Subcutaneous abdominal adipose tissue (tissue), 5 donors: ENCODE measurements at regions not wholly inside any gene's neighbourhood (a gene's known extent, or its start where the extent isn't known, plus 50 kb on each side); places are given as distances from the start of the nearest gene placed in this dataset.

Experiments used
- H3K27ac ChIP-seq: one replicate; pipeline ENCODE4 v1.7.0; 2013; ENCODE audit warnings: low read depth, mild to moderate bottlenecking, inconsistent platforms, low read length, moderate library complexity
- H3K27me3 ChIP-seq, 5 donors: one replicate each; pipeline ENCODE4 v1.7.0; 2013; ENCODE audit warnings: low read length in 5 of 5, inconsistent platforms in 1 of 5; ENCODE audit not compliant: control insufficient read depth in 5 of 5, insufficient read depth in 4 of 5
- H3K36me3 ChIP-seq, 5 donors: one replicate each; pipeline ENCODE4 v1.7.0; 2013; ENCODE audit warnings: low read length in 5 of 5; ENCODE audit not compliant: control insufficient read depth in 5 of 5, insufficient read depth in 5 of 5
- H3K4me1 ChIP-seq, 5 donors: one replicate each; pipeline ENCODE4 v1.7.0; 2013; ENCODE audit warnings: low read length in 5 of 5, mild to moderate bottlenecking in 3 of 5, moderate library complexity in 1 of 5; ENCODE audit not compliant: control insufficient read depth in 5 of 5, insufficient read depth in 5 of 5
- H3K4me3 ChIP-seq, 5 donors: one replicate each; pipeline ENCODE4 v1.7.0; 2013; ENCODE audit warnings: low read length in 5 of 5, low read depth in 1 of 5
- H3K9ac ChIP-seq, 5 donors: one replicate each; pipeline ENCODE4 v1.7.0; 2013; ENCODE audit warnings: low read length in 5 of 5, mild to moderate bottlenecking in 4 of 5, moderate library complexity in 3 of 5
- H3K9me3 ChIP-seq, 5 donors: one replicate each; pipeline ENCODE4 v1.7.0; 2013; ENCODE audit warnings: low read length in 5 of 5; ENCODE audit not compliant: control insufficient read depth in 5 of 5
- donor health status: healthy.
- donor health status: healthy.
- donor health status: healthy.
- donor health status: healthy.
- donor health status: healthy.

DNA sequence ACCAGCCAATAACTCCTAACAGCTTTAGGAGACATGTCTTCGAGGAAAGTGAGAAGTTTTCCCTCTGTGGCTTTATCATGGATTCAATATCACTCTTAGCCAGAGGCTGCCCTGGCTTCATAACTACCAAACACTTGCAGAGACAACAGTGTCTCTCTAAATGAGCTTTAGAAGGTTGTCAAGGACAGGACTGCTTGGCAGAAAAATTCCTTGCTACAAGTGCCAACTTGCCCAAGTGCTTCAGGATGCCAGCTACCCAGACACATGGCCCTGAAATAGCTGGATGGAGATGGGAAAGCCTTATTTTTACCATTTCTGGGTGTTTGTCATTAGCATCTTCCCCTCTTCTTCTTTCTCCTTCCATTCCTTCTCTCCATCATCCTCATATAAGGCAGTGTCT, 137.1 kb upstream of the MDFIC start:
- no peaks in the 10 kb centered on the region for H3K27me3 ChIP-seq
- no peaks in the 10 kb centered on the region for H3K4me1 ChIP-seq
- H3K27ac ChIP-seq: no peak overlapping the region
- no peaks in the 10 kb centered on the region for H3K36me3 ChIP-seq
- H3K9ac ChIP-seq: no peak overlapping the region
- no peaks in the 10 kb centered on the region for H3K9me3 ChIP-seq
- no peak overlapping the region for H3K4me3 ChIP-seq

- H3K27ac ChIP-seq: no peak overlapping the region
- H3K4me3 ChIP-seq: no peak overlapping the region
Measured at GRCh38 chr7:114785496-114785895, 136.4 kb upstream of the MDFIC start.

GRCh38 chr7:114786455-114786854, 135.4 kb upstream of the MDFIC start:
- Histone ChIP-seq H3K9me3 (no peaks in the 10 kb centered on the region), H3K9ac (no peak overlapping the region), H3K27ac (no peak overlapping the region)

More at GRCh38 chr7:114785496-114785895, 136.4 kb upstream of the MDFIC start:
- no peak overlapping the region for H3K9ac ChIP-seq
- H3K27me3 ChIP-seq: no peaks in the 10 kb centered on the region
- no peaks in the 10 kb centered on the region for H3K36me3 ChIP-seq
- H3K9me3 ChIP-seq: no peaks in the 10 kb centered on the region
- H3K4me1 ChIP-seq: no peaks in the 10 kb centered on the region

DNA sequence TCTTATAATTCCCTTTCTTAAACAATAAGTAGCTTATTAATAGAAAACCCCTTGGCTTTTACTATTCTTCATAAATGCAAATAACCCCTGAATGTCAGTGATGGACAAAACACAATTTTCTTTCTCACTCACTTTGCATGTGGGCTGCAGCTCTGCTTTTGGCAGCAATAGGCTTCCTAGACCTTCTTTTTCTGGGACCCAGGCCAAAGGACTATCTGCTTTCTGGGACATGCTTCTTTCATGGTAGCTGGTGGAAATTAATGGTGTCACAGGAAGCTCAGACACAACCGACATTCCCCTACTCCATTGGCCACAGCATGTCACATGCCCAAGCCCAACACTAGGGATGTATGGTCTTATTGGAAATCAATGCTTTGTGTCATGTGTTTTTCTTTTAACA, 134.3 kb upstream of the MDFIC start:
- no peaks in the 10 kb centered on the region for H3K36me3 ChIP-seq
- H3K9ac ChIP-seq: no peak overlapping the region
- no peak overlapping the region for H3K4me3 ChIP-seq
- H3K27me3 ChIP-seq: peaks cover 0 to 4% (median 0%) of the 10 kb centered on the region in 5 donors
- no peak overlapping the region for H3K27ac ChIP-seq
- no peaks in the 10 kb centered on the region for H3K4me1 ChIP-seq
- H3K9me3 ChIP-seq: no peaks in the 10 kb centered on the region

More at GRCh38 chr7:114786455-114786854, 135.4 kb upstream of the MDFIC start:
- Histone ChIP-seq H3K4me3 (no peak overlapping the region), H3K36me3 (no peaks in the 10 kb centered on the region), H3K4me1 (no peaks in the 10 kb centered on the region), H3K27me3 (no peaks in the 10 kb centered on the region)

GRCh38 chr7:114788706-114789105, 133.2 kb upstream of the MDFIC start:
- Histone ChIP-seq H3K4me1 (no peaks in the 10 kb centered on the region), H3K36me3 (no peaks in the 10 kb centered on the region), H3K9ac (no peak overlapping the region), H3K27me3 (peaks cover 0 to 4% (median 0%) of the 10 kb centered on the region in 5 donors), H3K9me3 (no peaks in the 10 kb centered on the region), H3K27ac (no peak overlapping the region), H3K4me3 (no peak overlapping the region)

DNA sequence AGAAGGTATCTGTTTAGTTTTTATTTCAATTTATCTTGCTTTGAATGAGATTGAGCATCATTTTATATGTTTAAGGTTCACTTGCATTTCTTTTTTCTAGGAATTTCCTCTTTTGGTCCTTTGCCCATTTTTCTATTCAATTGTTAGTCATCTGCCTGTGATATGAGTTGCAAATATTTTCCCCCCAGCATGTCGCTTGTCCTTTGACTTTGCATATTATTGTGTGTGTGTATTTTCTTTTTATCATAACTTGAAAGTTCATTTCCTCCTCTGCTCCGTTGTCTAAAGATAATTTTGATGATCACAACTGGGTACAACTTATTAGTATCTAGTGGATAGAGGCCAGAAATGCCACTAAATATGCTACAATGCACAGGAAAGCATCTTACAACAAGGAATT, 132.7 kb upstream of the MDFIC start:
- Histone ChIP-seq H3K36me3 (no peaks in the 10 kb centered on the region), H3K27me3 (peaks cover 0 to 4% (median 0%) of the 10 kb centered on the region in 5 donors), H3K9ac (no peak overlapping the region), H3K4me3 (no peak overlapping the region), H3K9me3 (no peaks in the 10 kb centered on the region), H3K27ac (no peak overlapping the region), H3K4me1 (no peaks in the 10 kb centered on the region)

DNA sequence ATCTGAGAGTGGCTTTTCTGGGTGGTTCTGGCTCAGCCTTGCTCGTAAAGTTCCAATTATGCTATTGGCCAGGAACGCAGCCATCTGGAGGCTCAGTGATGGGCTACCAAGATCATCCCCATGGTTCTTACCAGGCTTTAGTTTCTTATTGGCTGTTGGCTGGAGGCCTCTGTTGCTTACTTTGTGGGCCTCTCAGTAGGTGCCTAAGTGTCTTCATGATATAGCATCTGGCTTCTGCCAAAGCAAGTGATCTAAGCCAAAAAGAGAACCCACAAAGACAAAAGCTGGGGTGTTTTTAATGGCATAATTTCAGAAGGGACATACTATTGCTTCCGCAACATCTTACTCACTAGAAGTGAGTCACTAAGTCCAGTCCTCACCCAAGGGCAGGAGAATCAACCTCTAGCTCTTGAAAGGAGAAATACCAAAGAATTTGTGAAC, 132.0 kb upstream of the MDFIC start:
- H3K9me3 ChIP-seq: no peaks in the 10 kb centered on the region
- no peak overlapping the region for H3K4me3 ChIP-seq
- no peak overlapping the region for H3K9ac ChIP-seq
- no peak overlapping the region for H3K27ac ChIP-seq
- peaks cover 0 to 4% (median 0%) of the 10 kb centered on the region in 5 donors for H3K27me3 ChIP-seq
- no peaks in the 10 kb centered on the region for H3K4me1 ChIP-seq
- no peaks in the 10 kb centered on the region for H3K36me3 ChIP-seq

- Histone ChIP-seq H3K9ac (no peak overlapping the region), H3K36me3 (no peaks in the 10 kb centered on the region), H3K27me3 (peaks cover 0 to 4% (median 0%) of the 10 kb centered on the region in 5 donors), H3K4me3 (no peak overlapping the region), H3K27ac (no peak overlapping the region), H3K9me3 (no peaks in the 10 kb centered on the region), H3K4me1 (no peaks in the 10 kb centered on the region)
Measured at GRCh38 chr7:114790521-114790920, 131.4 kb upstream of the MDFIC start.

DNA sequence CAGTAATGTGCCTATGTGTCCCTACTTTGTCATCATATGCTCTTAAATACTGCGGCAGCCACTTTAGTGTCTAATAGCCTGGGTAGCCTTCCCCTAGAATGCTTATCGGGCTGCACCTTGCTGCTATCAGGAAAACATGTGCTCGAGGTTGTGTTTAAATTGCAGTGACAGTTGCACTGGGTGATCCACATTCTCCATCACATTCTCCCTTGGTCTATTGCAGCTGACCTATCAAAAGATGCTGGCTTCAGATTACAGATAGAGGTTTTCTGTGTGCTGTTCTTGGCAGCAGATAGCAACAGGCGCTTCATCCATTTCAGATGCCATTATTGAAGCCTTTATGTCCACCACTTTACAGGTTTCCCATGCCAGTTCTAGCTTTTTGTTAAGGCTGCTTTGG, 130.1 kb upstream of the MDFIC start:
- H3K27ac ChIP-seq: no peak overlapping the region
- no peaks in the 10 kb centered on the region for H3K36me3 ChIP-seq
- H3K9ac ChIP-seq: no peak overlapping the region
- no peaks in the 10 kb centered on the region for H3K4me1 ChIP-seq
- H3K4me3 ChIP-seq: no peak overlapping the region
- H3K9me3 ChIP-seq: no peaks in the 10 kb centered on the region
- peaks cover 0 to 4% (median 0%) of the 10 kb centered on the region in 5 donors for H3K27me3 ChIP-seq

GRCh38 chr7:114793155-114793845, 128.6 kb upstream of the MDFIC start:
- Histone ChIP-seq H3K4me3 (no peak overlapping the region), H3K4me1 (no peaks in the 10 kb centered on the region), H3K9ac (no peak overlapping the region), H3K27ac (no peak overlapping the region), H3K36me3 (no peaks in the 10 kb centered on the region), H3K9me3 (no peaks in the 10 kb centered on the region), H3K27me3 (peaks cover 0 to 4% (median 0%) of the 10 kb centered on the region in 5 donors)
